DND-41 (cell line): ENCODE measurements at regions not wholly inside any gene's neighbourhood (a gene's known extent, or its start where the extent isn't known, plus 50 kb on each side); places are given as distances from the start of the nearest gene placed in this dataset.

Source experiments
- CTCF ChIP-seq: IDR thresholded peaks from 2 replicates; pipeline ENCODE4 v1.5.1; 2012; ENCODE audit warnings: borderline replicate concordance, low read length, moderate library complexity, mild to moderate bottlenecking; ENCODE audit not compliant: poor library complexity, severe bottlenecking; ENCODE audit errors: extremely low read depth
- EZH2 ChIP-seq: IDR thresholded peaks from 3 replicates; pipeline ENCODE4 v1.6.1; 2012; ENCODE audit warnings: borderline replicate concordance, low read depth, mild to moderate bottlenecking, moderate library complexity, low read length, inconsistent platforms; ENCODE audit not compliant: severe bottlenecking

- TF ChIP-seq CTCF = no peak
- TF ChIP-seq EZH2 = no peak
These were observed 703.1 kb downstream of the CENPC start for GRCh38 chr4:66842026-66842723.
